ENCODE measurements at regions not wholly inside any gene's neighbourhood (a gene's known extent, or its start where the extent isn't known, plus 50 kb on each side); places are given as distances from the start of the nearest gene placed in this dataset.

DNA sequence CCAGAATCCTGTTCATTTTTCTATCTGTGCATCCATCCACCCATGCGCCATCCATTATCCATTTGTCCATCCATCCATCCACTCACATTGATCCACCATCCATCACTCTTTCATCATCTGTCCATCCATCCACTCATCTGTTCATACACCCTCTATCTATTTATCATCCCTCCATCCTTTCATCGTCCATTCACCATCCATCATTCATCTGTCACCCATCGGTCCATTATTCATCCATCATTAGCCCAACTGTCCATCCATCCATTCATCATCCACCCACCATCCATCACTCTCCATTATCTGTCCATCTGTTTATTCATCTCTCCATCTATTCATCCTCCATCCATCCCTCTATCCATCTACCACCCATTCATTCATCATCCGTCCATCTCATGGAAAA is 125.7 kb upstream of the TMPRSS2 start:
- H3K36me3 Mint-ChIP-seq, result no peaks in the 10 kb centered on the region
- no peak for DNase-seq
- H3K9me3 Mint-ChIP-seq, result no peaks in the 10 kb centered on the region
- H3K27me3 Mint-ChIP-seq, result no peaks in the 10 kb centered on the region
- H3K27ac Mint-ChIP-seq, result no peak overlapping the region
- no peaks in the 10 kb centered on the region for H3K4me1 Mint-ChIP-seq
- no peak overlapping the region for H3K4me3 Mint-ChIP-seq

DNA sequence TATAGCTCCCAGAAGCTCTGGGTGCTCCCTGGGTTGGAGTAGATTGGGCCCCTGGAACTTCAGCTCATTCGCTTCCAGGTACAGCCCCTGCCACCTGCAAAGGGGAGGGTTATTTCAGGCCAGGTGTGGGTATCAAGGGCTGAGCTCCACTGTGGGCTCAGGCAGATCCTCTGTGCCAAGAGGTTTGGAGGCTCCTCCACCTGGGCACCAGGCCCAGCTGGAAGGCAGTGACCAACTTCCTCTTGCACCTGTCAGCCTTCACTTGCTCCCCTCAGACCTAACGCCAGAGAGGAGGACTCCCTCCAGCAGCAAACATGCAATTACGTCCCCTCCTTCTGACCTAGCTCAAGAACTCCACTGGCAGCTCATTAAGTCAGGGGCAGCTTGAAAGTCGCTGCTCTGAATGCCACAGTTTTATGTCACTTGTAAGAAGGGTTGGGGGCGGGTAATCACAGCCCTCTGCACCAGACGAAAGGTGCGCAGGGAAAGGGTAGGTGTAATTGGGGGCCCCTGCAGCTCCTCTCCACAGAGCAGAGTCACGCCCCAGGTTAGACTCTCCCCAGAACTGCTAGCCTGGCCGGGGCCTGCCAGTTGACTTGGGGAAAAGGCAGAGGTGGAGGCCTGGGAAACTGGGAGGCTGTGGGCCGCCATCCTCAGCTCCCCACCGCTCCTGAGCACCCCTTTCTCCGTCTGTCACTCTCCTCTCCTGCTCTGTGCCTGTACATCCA is 125.0 kb upstream of the TMPRSS2 start:
- DNase-seq, result no peak
- Mint-ChIP-seq H3K4me3 (no peak overlapping the region), H3K27me3 (no peaks in the 10 kb centered on the region), H3K4me1 (no peaks in the 10 kb centered on the region), H3K36me3 (no peaks in the 10 kb centered on the region), H3K9me3 (no peaks in the 10 kb centered on the region), H3K27ac (no peak overlapping the region)

DNA sequence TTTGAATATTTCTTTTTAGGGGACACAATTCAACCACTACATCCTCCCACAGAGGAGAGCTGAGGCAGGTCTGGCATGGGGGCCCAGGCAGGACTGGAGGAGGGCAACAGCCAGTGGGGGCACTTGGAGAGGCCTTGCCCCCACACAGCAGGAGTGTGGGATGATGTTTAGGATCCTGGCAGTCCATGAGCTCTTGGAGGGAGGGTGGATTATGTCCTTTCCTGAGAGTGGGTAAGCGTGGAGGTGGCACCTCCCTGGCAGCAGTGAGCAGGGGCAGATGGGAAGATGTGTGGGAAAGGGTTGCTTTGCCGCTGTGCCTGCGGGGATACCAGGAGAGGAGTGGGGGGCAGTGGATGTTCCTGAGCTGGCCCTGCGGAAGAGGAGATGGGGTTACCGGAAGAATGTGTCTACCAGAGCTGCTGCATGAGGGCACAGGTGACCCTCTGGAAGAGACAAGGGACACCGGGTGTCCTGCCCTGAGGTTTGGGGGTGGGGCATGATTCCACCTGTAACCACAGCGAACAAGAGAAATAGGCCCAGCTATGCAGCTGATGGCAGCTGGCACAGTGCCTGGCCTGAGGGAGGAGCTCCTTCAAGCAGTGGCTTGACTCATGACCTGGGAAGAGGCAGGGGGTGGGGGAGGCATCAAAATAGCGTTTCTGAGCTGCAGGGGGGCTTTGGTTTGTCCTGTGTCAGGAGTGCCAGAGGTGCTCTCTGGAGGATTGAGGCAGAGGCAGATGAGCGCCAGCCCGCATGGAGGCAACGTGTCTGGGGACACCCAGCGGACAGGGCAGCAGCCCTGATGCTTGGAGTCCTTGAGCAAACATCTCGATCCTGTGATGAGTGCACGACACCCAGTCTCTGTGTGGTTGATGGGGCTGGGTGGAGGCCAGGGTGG is 123.9 kb upstream of the TMPRSS2 start:
- Mint-ChIP-seq H3K4me3 (no peak overlapping the region), H3K27ac (no peak overlapping the region), H3K4me1 (no peaks in the 10 kb centered on the region), H3K36me3 (no peaks in the 10 kb centered on the region), H3K9me3 (no peaks in the 10 kb centered on the region), H3K27me3 (peaks cover 1% of the 10 kb centered on the region)
- DNase-seq, result no peak

GRCh38 chr21:41630917-41631316 is 123.0 kb upstream of the TMPRSS2 start:
- H3K4me1 Mint-ChIP-seq, result no peaks in the 10 kb centered on the region
- H3K27me3 Mint-ChIP-seq, result peaks cover 9% of the 10 kb centered on the region
- H3K9me3 Mint-ChIP-seq, result no peaks in the 10 kb centered on the region
- no peak overlapping the region for H3K4me3 Mint-ChIP-seq
- H3K36me3 Mint-ChIP-seq, result no peaks in the 10 kb centered on the region
- H3K27ac Mint-ChIP-seq, result no peak overlapping the region
- no peak for DNase-seq

- H3K36me3 Mint-ChIP-seq, result no peaks in the 10 kb centered on the region
- no peak overlapping the region for H3K27ac Mint-ChIP-seq
- no peak overlapping the region for H3K4me3 Mint-ChIP-seq
- peaks cover 12% of the 10 kb centered on the region for H3K27me3 Mint-ChIP-seq
- no peaks in the 10 kb centered on the region for H3K4me1 Mint-ChIP-seq
- no peak for DNase-seq
- no peaks in the 10 kb centered on the region for H3K9me3 Mint-ChIP-seq
Measured at GRCh38 chr21:41630249-41630648, 122.3 kb upstream of the TMPRSS2 start.

DNA sequence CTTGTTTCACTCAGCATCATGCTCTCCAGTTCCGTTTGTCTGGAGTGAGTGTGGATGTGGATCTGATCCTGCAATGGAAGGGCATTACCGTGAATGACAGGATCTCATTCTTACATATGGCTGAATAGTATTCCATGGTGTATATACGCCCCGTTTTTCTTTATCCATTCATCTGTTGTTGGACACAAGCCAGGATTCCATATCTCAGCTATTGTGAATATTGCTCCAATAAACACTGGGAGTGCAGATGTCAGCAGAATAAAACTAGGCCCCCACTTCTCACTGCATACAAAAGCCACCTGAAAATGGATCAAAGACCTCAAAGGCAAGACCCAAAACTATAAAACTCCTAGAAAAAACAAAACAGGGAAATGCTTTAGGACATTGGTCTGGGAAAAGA is 120.3 kb upstream of the TMPRSS2 start:
- Mint-ChIP-seq H3K27ac (no peak overlapping the region), H3K4me3 (no peak overlapping the region), H3K4me1 (no peaks in the 10 kb centered on the region), H3K9me3 (no peaks in the 10 kb centered on the region), H3K36me3 (no peaks in the 10 kb centered on the region), H3K27me3 (peaks cover 23% of the 10 kb centered on the region)
- DNase-seq, result no peak

- Mint-ChIP-seq H3K9me3 (no peaks in the 10 kb centered on the region), H3K27me3 (peaks cover 31% of the 10 kb centered on the region), H3K27ac (no peak overlapping the region), H3K4me3 (no peak overlapping the region), H3K4me1 (no peaks in the 10 kb centered on the region), H3K36me3 (no peaks in the 10 kb centered on the region)
- DNase-seq, result no peak
Measured at GRCh38 chr21:41627428-41627827, 119.5 kb upstream of the TMPRSS2 start.

GRCh38 chr21:41626021-41626420 is 118.1 kb upstream of the TMPRSS2 start:
- no peaks in the 10 kb centered on the region for H3K9me3 Mint-ChIP-seq
- no peak overlapping the region for H3K27ac Mint-ChIP-seq
- DNase-seq, result no peak
- H3K4me3 Mint-ChIP-seq, result no peak overlapping the region
- peaks cover 38% of the 10 kb centered on the region for H3K27me3 Mint-ChIP-seq
- no peaks in the 10 kb centered on the region for H3K4me1 Mint-ChIP-seq
- no peaks in the 10 kb centered on the region for H3K36me3 Mint-ChIP-seq

DNA sequence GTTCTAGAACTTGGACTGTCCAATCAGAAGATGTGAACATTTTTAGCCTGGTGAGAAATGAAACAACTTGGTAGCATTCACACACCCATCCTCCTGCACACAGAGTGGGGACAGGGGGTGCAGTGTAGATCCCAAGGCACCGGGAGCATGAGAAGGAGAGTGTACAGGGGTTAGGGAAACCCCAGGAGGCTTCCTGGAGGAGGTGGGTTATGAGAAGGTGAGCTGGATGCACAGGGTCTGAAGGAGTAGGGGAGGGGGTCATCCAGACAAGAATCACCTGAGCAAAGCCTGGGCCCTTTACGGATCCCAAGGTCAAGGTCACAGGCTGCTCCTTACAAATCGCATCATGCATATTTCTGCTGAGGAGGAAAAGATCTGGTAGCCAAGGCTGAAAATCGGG is 117.5 kb upstream of the TMPRSS2 start:
- no peak overlapping the region for H3K4me3 Mint-ChIP-seq
- no peaks in the 10 kb centered on the region for H3K9me3 Mint-ChIP-seq
- no peaks in the 10 kb centered on the region for H3K4me1 Mint-ChIP-seq
- no peaks in the 10 kb centered on the region for H3K36me3 Mint-ChIP-seq
- DNase-seq, result no peak
- H3K27me3 Mint-ChIP-seq, result peaks cover 38% of the 10 kb centered on the region
- no peak overlapping the region for H3K27ac Mint-ChIP-seq

GRCh38 chr21:41624674-41625310 is 116.8 kb upstream of the TMPRSS2 start:
- Mint-ChIP-seq H3K27me3 (peaks cover 40% of the 10 kb centered on the region), H3K36me3 (no peaks in the 10 kb centered on the region), H3K9me3 (no peaks in the 10 kb centered on the region), H3K4me1 (no peaks in the 10 kb centered on the region), H3K27ac (no peak overlapping the region), H3K4me3 (no peak overlapping the region)
- DNase-seq, result no peak

- Mint-ChIP-seq H3K27ac (no peak overlapping the region), H3K4me3 (no peak overlapping the region), H3K36me3 (no peaks in the 10 kb centered on the region), H3K9me3 (no peaks in the 10 kb centered on the region), H3K27me3 (peaks cover 42% of the 10 kb centered on the region), H3K4me1 (no peaks in the 10 kb centered on the region)
- no peak for DNase-seq
Measured at GRCh38 chr21:41623945-41624344, 116.0 kb upstream of the TMPRSS2 start.

GRCh38 chr21:41622831-41623548 is 115.0 kb upstream of the TMPRSS2 start:
- DNase-seq, result peak; percentile 8
- Mint-ChIP-seq H3K36me3 (no peaks in the 10 kb centered on the region), H3K27ac (no peak overlapping the region), H3K9me3 (no peaks in the 10 kb centered on the region), H3K4me1 (no peaks in the 10 kb centered on the region), H3K4me3 (no peak overlapping the region), H3K27me3 (peaks cover 46% of the 10 kb centered on the region)

- peaks cover 52% of the 10 kb centered on the region for H3K27me3 Mint-ChIP-seq
Measured at GRCh38 chr21:41622201-41622600, 114.2 kb upstream of the TMPRSS2 start.

DNA sequence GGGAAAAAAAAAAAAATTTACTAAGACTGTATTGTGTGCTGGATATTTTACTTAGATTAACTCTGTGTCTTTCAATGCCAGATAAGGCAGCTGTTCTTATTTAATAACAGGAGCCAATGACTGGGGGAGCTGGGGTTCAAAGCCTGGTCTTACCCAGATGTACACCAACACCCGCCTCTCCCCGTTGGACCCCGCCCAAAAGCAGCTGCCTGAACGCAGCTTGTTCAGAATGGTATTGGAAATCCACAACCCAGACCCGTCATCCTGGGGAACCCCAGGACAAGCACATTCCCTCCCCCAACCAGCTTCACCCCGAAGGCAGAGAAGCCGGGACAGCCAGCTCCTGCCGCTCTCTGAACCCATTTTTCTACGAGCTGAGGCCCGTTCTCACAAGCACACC is 113.6 kb upstream of the TMPRSS2 start:
- Mint-ChIP-seq H3K4me3 (no peak overlapping the region), H3K27ac (no peak overlapping the region), H3K36me3 (no peaks in the 10 kb centered on the region), H3K27me3 (peaks cover 48% of the 10 kb centered on the region), H3K9me3 (no peaks in the 10 kb centered on the region), H3K4me1 (no peaks in the 10 kb centered on the region)
- DNase-seq, result no peak

More at GRCh38 chr21:41622201-41622600, 114.2 kb upstream of the TMPRSS2 start:
- Mint-ChIP-seq H3K27ac (no peak overlapping the region), H3K4me1 (no peaks in the 10 kb centered on the region), H3K4me3 (no peak overlapping the region), H3K9me3 (no peaks in the 10 kb centered on the region), H3K36me3 (no peaks in the 10 kb centered on the region)
- DNase-seq, result no peak

DNA sequence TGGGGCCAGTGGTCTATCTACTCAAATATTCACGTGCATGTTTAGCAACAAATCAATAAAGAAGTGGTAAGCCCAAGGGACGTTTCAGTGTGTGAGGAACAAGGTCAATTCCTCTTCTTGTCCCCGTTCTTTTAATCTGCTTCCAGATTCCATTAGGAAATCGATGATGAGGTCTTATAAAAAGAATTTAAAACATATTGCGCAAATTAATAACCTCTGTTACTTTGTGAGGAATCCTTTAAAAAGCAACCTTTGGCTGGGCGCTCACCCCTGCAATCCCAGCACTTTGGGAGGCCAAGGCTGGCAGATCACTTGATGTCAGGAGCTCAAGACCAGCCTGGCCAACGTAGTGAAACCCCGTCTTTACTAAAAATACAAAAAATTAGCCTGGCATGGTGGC is 113.0 kb upstream of the TMPRSS2 start:
- no peak overlapping the region for H3K4me3 Mint-ChIP-seq
- no peaks in the 10 kb centered on the region for H3K9me3 Mint-ChIP-seq
- H3K4me1 Mint-ChIP-seq, result no peaks in the 10 kb centered on the region
- no peak for DNase-seq
- no peak overlapping the region for H3K27ac Mint-ChIP-seq
- no peaks in the 10 kb centered on the region for H3K36me3 Mint-ChIP-seq
- H3K27me3 Mint-ChIP-seq, result peaks cover 43% of the 10 kb centered on the region
